HG03342 (cell line): ENCODE measurements at regions not wholly inside any gene's neighbourhood (a gene's known extent, or its start where the extent isn't known, plus 50 kb on each side); places are given as distances from the start of the nearest gene placed in this dataset.
"Not testable (repeated sequence)": the region's sequence is repeated elsewhere in the genome, so short reads cannot be mapped to it uniquely, and the experiment has no call there.

Source experiments
- ATAC-seq: cut with Tn5 transposase; IDR thresholded peaks from one replicate; pipeline ENCODE4 v1.9.1; 2021; ENCODE audit warnings: mild to moderate bottlenecking, moderate library complexity; ENCODE audit not compliant: unreplicated experiment

DNA sequence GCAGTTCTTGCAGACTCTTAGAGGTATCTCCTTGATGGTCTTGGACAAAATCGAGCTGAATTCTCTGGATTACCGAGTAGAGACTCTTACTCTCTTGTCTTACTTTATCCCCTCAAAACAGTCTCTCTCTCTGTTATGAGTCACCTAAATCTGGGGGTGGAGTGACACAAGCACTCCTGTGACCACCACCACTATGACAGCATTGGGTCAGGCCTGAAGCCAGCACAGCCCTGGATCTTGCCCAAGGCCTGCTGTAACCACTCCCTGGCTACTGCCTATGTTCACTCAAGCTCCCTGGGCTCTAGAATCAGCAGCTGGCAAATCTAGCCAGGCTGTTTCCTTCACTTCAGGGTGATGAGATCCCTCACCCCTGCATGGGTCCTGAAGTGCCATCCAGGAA, 662.5 kb downstream of the LUZP2 start:
- ATAC-seq, result no peak

DNA sequence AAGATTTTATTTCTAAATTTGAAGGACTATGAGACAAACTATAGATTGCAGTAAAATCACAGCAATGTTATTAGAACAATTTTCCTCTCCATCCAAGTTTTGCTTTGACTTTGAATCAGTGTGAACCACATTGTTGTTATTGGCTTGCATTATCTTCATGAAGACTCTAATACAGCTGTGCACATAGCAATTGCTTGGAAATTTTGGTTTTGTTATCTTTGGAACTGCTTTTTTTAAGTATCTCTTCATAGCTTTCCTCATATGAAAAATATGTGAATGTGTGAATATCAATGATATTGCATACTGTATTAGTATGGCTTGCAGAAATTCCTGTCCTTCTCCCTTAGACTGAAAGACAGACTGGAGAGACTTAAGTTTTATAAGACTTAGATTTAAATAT, 666.6 kb downstream of the LUZP2 start:
- ATAC-seq, result no peak

DNA sequence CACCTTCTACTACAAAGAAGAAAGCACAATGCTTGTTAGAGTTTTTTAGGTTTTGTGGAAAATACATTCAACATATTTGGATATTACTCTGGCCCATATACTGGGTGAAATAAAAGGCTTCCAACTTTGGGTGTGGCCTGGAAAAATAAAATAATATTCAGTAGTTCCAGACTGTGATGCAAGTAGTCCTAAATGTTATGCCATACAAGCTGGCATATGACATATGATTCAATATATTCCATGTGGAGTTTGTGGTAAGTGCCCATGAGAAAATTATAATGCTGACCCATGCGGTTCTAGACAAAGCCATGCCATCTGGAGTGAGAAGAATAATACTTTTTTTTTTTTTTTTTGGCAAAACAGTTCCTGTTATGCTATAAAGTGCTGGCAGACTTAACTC, 683.3 kb downstream of the LUZP2 start:
- no peak for ATAC-seq

DNA sequence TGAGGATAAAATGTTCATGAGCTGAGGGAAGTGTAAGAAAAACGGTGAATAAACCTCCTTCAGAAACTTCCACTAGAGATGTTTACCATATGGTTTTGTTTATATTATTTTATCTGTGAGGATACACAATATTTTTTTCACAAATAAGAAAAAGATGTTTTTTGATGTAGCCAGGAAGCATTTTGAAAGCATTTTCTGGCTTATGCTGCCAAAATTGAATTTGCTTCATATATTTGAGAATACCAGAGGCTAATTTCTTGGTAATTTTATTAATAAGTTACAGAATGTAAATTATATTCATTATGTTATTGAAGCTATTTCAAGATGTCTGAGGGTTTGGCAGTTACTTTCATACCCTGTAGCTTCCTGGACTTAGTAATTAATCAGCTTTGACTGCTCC, 686.6 kb downstream of the LUZP2 start:
- no peak for ATAC-seq

DNA sequence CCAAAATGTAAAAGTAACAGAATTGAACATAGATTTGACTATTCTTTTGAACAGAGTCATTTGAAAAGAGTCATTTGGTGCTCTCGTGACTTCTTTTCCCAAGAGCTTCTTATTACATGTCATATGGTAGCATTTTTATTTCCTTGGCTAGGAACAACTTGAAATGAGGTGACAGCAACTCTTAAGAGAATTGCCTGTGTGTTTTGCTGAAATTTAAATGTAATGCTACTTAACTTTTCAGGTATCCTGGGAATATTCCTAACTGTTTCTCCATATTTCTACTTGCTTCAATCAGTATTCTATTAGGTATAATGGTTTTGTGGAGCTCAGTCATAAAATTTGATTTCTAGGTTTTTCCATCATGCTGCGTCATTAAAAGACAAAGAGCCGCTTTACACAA, 700.7 kb downstream of the LUZP2 start:
- ATAC-seq, result no peak

DNA sequence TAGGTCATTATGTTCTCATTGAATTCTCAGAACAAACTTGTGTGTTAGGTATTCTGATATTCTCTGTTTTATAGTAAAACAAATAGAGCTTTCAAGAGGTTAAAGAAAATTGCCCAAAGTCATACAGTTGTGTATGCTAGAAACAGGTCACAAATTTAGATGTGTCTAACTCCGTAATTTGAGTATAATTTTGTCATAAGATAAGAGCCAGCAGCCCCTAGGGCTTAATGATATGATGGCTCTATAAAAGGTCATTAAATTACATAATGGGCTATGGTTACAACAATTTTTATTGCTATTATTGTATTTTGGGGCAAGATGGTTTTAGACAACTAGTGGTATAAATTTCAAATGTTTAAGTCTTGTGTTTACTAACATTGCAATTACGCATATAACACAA, 701.9 kb downstream of the LUZP2 start:
- ATAC-seq, result no peak

DNA sequence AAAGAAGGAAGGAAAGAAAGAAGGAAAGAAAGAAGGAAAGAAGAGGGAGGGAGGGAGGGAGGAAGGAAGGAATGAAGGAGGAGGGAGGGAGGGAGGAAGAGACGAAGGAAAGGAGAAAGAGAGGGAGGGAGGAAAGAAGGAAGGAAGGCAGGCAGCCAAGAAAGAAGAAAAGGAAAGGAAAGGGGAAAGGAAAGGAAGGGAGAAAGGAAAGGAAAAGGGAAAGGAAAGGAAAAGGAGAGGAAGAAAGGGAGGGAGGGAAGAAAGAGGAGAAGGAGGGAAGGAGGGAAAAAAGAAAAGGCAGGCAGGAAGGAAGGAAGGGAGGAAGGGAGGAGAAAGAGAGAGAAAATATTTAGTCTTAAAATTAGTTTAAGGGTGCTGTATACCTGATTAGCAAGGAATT, 704.1 kb downstream of the LUZP2 start:
- ATAC-seq, result no peak

DNA sequence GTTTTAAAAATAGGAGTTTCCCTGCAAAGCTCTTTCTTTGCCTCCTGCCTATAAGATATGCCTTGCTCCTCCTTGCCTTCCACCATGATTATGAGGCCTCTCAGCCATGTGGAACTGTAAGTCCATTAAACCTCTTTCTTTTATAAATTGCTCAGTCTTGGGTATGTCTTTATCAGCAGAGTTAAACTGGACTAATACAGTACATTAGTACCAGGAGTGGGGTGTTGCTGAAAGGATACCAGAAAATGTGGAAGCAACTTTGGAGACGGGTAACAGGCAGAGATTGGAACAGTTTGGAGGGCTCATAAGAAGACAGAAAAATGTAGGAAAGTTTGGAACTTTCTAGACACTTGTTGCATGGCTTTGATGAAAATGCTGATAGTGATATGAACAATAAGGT, 709.9 kb downstream of the LUZP2 start:
- no peak for ATAC-seq

DNA sequence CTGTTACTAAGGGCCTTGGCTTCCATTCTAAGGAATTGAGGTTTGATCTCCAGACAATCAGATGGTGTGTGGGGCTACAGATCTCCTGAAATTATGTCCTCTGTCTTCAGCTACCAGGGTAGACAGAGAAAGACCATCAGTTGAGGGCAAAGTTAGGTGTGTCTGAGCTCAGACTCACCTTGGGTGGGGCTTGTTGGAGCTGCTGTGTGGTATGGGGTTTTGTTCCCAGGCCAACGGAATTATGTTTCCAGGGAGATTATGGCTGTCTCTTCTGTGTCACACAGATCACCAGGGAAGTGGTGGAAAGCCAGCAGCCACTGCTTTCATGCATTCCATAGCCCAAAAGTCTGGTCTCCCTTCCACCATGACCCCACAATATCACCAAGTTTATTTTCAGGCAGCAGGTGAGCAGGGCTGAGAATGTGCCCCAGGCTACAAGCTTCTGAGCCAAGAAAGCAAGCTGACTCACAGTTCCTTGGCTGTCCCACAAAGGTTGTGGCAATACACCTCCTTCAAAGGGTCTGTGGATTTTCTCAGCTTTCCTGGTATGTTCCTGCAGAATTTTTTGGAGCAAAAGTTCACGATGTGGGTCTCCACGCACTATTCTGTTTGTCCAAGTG, 714.9 kb downstream of the LUZP2 start:
- ATAC-seq, result no peak

DNA sequence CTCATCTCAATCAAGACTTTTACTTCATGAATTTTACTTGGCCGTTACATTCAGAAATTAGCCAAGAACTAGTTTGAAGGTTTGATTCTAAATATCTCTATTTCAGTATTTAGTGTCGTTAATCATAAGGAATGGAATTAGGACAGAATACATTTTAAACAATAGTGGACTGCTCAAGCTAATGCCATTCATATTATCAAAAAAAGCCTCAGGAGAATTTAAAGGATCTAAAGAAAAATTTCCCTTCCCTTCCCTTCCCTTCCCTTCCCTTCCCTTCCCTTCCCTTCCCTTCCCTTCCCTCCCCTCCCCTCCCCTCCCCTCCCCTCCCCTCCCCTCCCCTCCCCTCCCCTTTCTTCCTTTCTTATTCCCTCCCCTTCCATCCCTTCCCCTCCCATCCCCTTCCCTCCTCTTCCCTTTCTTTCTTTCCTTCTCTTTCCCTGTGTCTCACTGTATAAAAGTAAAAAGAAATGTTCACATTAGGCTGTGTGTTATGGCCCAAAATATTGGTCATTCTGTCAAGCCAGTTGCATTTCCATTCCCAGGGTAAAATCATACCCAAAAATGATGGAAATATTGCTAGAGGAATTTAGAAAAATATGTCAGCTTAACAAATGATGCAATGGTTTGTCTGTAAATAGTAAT, 717.8 kb downstream of the LUZP2 start:
- no peak for ATAC-seq

DNA sequence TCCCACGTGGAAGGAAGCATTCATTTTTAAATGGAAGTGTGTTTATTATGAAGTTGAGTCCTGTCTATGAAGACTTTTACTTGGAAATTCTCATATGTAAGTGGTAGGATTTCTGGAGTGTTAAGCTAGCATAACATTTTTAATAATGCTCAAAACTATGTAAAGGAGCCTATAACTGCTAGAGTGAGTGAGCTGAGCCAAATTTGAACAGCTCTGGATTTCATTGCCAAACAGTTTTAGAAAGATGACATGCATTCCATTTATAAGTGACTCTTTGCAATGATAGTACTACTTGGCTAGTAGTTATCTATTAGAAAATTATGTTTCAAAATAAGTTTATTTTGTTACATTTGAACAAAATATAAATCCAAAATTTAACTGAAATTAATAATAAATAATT, 721.2 kb downstream of the LUZP2 start:
- ATAC-seq, result no peak

DNA sequence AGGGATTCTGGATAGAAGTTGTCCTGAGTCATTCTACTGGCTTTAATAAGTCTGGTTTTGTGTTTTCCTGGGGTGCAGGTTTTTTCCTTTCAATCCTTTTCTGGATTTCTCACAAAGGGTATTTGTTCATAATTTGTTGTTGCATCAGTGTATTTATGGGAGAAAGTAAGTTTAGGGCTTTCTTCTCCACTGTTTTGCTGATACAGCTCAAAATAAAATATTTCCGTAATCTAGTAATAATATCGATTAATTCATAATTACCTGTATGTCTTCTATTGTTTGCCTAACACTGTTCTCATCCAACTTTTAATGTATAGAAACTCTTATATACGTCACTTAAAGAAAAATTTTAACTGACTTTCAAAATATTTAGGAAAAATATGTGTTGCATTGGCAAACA, 728.2 kb downstream of the LUZP2 start:
- ATAC-seq, result no peak

DNA sequence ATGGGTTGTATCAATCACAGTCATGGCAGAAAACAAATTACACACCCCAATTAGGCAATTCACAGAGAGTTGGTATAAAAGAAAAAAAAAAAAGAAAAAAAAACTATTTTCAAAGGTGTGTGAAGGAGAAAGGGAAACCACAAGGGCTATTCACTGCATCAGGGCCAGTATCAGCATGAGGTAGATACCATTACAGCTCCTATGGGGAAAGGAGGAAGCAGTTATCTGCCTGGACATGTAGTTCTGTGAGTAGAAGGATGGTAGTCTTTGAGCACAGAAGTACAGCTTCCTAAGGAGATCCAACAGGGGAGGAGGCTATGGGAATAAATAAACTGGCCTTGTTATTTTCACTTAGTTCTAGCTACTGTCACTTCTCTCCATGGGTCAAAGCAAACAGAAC, 746.1 kb downstream of the LUZP2 start:
- ATAC-seq, result no peak

DNA sequence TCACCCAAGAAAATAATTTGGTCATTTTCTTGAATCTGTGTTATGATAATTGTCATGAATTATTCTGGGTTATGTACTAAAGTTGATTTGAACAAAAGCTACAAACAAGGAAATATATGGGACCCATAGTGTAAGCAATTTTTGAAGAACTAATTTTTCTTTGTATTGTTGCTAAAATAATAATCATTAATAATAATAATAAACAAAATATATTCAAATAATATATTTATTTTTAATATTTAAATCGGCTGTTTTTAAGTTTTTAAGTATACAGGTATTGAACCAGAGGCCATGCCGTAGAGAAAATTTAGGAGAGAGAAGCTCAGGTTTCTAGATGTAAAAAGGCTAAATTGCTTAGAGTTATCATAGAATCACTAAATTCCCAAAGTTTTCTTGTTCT, 747.3 kb downstream of the LUZP2 start:
- ATAC-seq, result no peak

DNA sequence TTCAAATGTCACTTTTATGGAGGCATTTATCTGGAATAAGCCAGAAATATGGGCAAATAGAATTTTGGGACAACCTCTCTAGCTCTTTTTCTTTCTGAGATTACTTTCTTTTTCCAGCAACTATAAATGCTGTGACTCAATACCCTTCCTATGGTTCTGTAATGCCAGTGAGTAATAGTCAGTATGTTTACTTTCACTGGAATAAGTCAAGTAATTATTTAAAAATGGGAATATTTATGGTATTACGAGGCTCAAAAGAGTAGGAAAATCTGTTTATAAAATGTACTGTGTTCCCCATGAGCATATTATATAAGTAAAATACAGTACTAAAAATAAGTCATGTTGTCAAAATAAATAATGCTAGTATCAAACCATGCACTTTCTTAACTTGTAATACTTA, 750.5 kb downstream of the LUZP2 start:
- no peak for ATAC-seq

DNA sequence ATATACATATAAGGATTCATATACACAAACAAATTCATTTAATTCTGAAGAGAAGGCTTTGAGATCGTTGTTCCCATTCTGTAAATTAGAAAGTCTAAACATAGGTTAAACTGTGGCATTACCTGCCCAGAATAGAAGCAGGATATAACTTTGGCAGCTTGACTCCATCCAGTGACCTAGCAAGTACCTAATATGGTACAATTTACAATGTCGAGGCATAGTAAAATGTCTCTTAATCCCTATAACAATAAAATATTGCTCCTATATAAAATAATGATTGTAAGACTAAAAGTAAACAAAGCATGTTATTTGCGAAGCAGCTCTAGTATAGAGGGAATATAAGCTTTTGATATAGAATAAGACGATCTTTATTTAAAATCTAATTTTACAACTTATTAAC, 756.0 kb downstream of the LUZP2 start:
- ATAC-seq, result no peak

DNA sequence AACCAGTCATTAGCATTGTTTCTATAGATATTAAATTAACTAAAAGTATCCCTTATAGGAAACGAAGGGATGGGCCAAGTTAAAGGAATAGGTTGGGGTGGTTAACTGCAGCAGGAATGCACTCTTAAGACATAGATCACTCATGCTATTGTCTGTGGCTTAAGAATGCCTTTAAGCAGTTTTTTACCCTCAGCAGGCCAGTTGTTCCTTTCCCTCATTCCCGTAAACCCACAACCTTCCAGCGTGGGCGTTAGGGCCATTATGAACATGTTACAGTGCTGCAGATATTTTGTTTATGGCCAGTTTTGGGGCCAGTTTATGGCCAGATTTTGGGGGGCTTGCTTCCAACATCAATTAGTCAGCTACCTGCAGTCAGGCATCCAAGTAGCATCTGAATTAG, 767.0 kb downstream of the LUZP2 start:
- not testable (repeated sequence) for ATAC-seq

DNA sequence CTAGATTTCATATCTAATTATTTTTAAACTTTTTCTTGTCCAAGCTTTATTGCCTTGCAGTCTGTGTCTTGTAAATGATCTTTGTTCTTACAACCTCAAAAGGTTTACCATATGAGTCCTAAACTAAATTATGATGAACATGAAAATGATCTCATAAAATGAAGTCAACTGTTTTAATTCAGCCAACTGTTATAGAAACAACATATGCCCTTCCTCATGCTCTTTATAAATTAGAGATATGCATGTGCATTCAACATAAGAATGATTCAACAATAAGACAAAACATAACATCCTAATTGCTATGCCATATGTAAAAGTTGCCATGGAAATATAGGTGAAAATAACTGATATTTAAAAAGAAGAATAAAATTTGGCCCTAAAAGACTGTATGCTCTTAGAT, 774.4 kb downstream of the LUZP2 start:
- no peak for ATAC-seq

DNA sequence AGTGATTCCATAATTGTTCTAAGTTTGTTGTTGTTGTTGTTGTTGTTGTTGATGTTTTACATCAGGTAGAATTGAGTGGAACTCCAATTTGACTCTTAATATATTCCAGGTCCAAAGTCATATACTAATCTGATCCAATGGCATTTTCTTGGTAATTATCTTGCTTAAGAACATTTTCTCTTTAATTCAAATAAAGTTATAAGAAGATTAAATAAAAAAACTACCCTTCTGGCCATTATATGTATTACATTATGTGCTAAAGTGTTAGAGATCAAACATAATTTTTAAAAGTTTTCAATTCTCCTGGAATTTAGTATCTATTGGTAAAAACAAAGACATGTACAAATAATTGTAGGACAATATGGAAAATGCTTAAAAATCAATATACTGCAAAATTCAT, 775.4 kb downstream of the LUZP2 start:
- ATAC-seq, result no peak

DNA sequence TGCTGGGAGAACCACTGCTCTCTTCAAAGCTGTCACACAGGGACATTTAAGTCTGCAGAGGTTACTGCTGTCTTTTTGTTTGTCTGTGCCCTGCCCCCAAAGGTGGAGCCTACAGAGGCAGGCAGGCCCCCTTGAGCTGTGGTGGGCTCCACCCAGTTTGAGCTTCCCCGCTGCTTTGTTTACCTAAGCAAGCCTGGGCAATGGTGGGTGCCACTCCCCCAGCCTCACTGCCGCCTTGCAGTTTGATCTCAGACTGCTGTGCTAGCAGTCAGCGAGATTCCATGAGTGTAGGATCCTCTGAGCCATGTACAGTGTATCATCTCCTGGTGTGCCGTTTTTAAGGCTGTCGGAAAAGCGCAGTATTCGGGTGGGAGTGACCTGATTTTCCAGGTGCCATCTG, 784.0 kb downstream of the LUZP2 start:
- ATAC-seq, result not testable (repeated sequence)

DNA sequence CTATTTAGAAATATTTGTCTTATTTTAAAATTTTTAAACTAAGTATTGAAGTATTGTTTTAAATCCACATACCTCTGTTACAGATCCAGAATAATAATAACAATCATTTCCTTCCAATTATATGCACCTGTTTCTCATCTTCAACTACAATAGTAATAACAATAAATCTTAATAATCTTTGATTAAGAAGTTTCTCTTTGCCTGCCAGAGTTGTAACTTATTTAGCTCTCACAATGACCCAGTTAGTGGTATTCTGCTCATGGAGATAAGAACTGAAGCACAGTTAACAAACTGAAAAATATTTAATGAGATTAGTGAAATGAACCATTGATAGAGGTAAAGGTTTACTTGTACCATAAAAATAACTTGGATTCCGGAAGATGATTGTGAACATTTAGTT, 796.3 kb downstream of the LUZP2 start:
- ATAC-seq, result no peak

DNA sequence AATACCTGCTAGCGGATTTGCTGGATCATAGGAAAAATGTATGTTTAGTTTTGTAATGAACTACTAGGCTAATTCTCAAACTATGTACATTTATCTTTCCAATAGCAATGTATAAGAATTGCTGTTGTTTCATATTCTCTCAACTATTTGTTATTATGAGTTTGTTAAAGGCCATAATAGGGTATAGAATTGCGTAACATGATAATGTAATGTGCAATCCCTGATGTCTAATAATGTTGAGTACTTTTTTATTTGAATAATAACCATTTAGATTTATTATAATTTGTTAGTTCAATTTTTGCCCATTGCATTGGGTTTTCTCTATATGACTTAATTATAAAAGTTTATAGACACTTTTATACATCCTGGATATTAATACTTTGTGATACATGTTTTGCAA, 801.6 kb downstream of the LUZP2 start:
- no peak for ATAC-seq

DNA sequence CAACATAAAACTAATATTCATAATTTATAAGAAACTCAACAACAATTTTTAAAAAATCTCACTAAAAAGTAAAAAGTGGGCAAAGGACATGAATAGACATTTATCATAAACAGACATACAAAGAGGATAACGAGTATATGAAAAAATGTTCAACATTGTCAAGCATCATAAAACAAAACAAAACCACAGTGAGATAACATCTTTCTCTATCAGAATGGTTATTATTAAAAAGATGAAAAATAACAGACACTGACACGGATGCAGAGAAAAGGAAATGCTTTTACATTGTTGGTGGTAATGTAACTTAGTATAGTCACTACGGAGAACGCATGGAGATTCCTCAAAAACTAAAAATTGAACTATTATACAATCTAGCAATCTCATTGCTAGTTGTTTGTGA, 813.0 kb downstream of the LUZP2 start:
- ATAC-seq, result no peak
